ENCODE measurements at regions not wholly inside any gene's neighbourhood (a gene's known extent, or its start where the extent isn't known, plus 50 kb on each side); places are given as distances from the start of the nearest gene placed in this dataset.
A peak's percentile ranks its signal among the peaks of the same experiment; 100 is the strongest.

DNA sequence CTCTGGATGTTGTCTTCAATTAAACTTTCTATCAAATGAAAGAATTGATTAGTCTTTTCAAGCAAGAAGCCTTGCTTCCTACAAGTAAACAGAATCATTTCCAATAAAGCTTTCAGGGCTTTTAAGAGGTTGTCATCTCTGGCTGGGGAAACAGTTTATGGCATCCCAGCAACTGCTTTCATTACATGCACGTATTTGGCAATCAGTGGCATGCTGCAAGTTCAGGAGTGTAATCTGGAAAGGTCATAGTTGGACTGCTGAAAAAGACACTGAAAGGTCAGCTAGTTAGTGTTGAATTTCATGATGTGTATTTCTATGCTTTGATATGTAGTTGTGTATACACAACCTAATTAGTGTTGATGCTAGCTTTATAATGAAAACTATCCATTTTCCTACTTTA is 332.9 kb downstream of the DSC3 start:
- Mint-ChIP-seq H3K27ac (ENCODE audit: low read depth, unreplicated experiment) (no peak overlapping the region), H3K4me3 (ENCODE audit: unreplicated experiment) (no peak overlapping the region), H3K9me3 (ENCODE audit: unreplicated experiment) (no peaks in the 10 kb centered on the region), H3K36me3 (ENCODE audit: insufficient read depth, unreplicated experiment) (no peaks in the 10 kb centered on the region), H3K27me3 (ENCODE audit: insufficient read depth, unreplicated experiment) (peaks cover 29% of the 10 kb centered on the region), H3K4me1 (ENCODE audit: insufficient read depth, unreplicated experiment) (no peaks in the 10 kb centered on the region)
- no TSS peak for BruUV-seq (replicated peaks)
- TF ChIP-seq, protein P1, sequence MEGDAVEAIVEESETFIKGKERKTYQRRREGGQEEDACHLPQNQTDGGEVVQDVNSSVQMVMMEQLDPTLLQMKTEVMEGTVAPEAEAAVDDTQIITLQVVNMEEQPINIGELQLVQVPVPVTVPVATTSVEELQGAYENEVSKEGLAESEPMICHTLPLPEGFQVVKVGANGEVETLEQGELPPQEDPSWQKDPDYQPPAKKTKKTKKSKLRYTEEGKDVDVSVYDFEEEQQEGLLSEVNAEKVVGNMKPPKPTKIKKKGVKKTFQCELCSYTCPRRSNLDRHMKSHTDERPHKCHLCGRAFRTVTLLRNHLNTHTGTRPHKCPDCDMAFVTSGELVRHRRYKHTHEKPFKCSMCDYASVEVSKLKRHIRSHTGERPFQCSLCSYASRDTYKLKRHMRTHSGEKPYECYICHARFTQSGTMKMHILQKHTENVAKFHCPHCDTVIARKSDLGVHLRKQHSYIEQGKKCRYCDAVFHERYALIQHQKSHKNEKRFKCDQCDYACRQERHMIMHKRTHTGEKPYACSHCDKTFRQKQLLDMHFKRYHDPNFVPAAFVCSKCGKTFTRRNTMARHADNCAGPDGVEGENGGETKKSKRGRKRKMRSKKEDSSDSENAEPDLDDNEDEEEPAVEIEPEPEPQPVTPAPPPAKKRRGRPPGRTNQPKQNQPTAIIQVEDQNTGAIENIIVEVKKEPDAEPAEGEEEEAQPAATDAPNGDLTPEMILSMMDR (IDR thresholded peaks at IDR 0.05; ENCODE audit: unreplicated experiment), result no peak
- intact Hi-C loops (cut with micrococcal nuclease), result no loop called here
- ChIA-PET POLR2A (interaction anchor here (0.7 to 1.1 kb wide), 2 partner anchors 10 to 394 kb away, joined by 4 read pairs; no protein-coding TSS in a partner anchor), CTCF (no interaction called here)
- DNase-seq (ENCODE audit: unreplicated experiment), result peak; percentile 1

DNA sequence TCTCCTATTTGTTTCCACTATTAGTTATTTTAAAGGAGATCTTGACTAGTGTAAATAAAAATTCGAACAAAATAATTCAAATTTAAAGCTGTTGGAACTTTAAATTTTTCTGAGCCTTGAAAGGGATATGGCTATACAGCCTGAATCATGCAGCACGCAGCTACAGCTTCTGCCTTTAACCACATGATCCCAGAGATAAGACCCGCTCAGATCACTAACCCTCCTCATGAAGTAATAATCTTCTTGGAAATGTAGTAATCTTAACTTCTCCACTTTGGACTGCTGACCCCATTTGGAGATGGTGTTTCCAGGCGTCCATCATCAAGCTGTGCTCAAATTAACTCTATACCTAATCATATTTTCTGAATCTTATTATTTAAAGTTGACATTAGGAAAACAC is 336.6 kb downstream of the DSC3 start:
- DNase-seq (ENCODE audit: unreplicated experiment), result no peak
- no peaks in the 10 kb centered on the region for H3K9me3 Mint-ChIP-seq (ENCODE audit: unreplicated experiment)
- intact Hi-C loops (cut with micrococcal nuclease), result no loop called here
- H3K27ac Mint-ChIP-seq (ENCODE audit: low read depth, unreplicated experiment), result no peak overlapping the region
- no peak overlapping the region for H3K4me3 Mint-ChIP-seq (ENCODE audit: unreplicated experiment)
- CTCF ChIA-PET, result interaction anchor here (0.5 kb wide), 1 partner anchor 9 kb away, joined by 3 read pairs; no protein-coding TSS in a partner anchor
- BruUV-seq (replicated peaks), result no TSS peak
- TF ChIP-seq, protein P1 (IDR thresholded peaks at IDR 0.05; ENCODE audit: unreplicated experiment), result no peak
- POLR2A ChIA-PET, result no interaction called here
- no peaks in the 10 kb centered on the region for H3K4me1 Mint-ChIP-seq (ENCODE audit: insufficient read depth, unreplicated experiment)
- no peaks in the 10 kb centered on the region for H3K36me3 Mint-ChIP-seq (ENCODE audit: insufficient read depth, unreplicated experiment)
- H3K27me3 Mint-ChIP-seq (ENCODE audit: insufficient read depth, unreplicated experiment), result peaks cover 61% of the 10 kb centered on the region

DNA sequence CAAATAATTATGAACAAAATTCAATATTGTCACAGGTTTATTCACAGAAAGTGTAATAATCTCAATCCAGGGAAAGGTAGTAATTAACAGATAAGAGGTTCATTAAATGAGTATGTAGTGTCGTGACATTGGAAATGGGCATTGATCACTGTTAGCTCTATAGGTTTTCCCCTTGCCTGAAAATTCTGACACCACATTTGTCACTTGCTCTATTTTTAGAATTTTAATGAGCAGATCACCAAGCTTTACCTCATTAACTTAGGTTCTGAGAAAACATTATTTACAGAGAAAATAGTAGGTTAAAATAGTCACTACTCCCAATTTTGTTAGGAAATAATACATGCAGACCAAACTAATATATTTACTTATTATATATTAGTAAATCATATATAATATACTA is 344.0 kb downstream of the DSC3 start:
- H3K9me3 Mint-ChIP-seq (ENCODE audit: unreplicated experiment), result no peaks in the 10 kb centered on the region
- H3K36me3 Mint-ChIP-seq (ENCODE audit: insufficient read depth, unreplicated experiment), result no peaks in the 10 kb centered on the region
- intact Hi-C loops (cut with micrococcal nuclease), result no loop called here
- peaks cover 37% of the 10 kb centered on the region for H3K27me3 Mint-ChIP-seq (ENCODE audit: insufficient read depth, unreplicated experiment)
- no peak overlapping the region for H3K4me3 Mint-ChIP-seq (ENCODE audit: unreplicated experiment)
- no peak overlapping the region for H3K27ac Mint-ChIP-seq (ENCODE audit: low read depth, unreplicated experiment)
- no peaks in the 10 kb centered on the region for H3K4me1 Mint-ChIP-seq (ENCODE audit: insufficient read depth, unreplicated experiment)
- BruUV-seq (replicated peaks), result no TSS peak
- POLR2A ChIA-PET, result no interaction called here
- CTCF ChIA-PET, result no interaction called here
- no peak for DNase-seq (ENCODE audit: unreplicated experiment)
- TF ChIP-seq, protein P1 (IDR thresholded peaks at IDR 0.05; ENCODE audit: unreplicated experiment), result no peak

DNA sequence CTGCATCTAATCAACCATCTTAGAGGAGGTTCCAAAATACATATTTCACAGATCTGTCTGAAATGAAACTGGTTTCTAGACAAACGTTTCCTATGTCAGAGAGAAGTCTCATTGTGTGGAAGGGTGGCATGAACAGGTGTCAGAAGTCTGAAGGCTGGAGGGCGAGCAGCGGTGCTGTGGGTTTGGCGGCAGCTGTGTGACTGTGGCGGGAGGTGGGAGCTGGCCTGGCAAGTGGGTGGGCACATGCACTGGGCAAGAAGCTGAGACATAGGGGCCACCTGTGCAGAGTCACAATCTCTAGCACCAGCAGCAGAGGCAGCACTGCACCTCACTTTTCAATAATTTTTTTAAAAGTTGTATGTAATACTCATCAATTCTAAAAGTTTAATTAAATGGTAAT is 346.3 kb downstream of the DSC3 start:
- Mint-ChIP-seq H3K4me3 (ENCODE audit: unreplicated experiment) (no peak overlapping the region), H3K9me3 (ENCODE audit: unreplicated experiment) (no peaks in the 10 kb centered on the region), H3K27me3 (ENCODE audit: insufficient read depth, unreplicated experiment) (peaks cover 16% of the 10 kb centered on the region), H3K36me3 (ENCODE audit: insufficient read depth, unreplicated experiment) (no peaks in the 10 kb centered on the region), H3K27ac (ENCODE audit: low read depth, unreplicated experiment) (no peak overlapping the region), H3K4me1 (ENCODE audit: insufficient read depth, unreplicated experiment) (no peaks in the 10 kb centered on the region)
- intact Hi-C loops (cut with micrococcal nuclease), result no loop called here
- CTCF ChIA-PET, result no interaction called here
- TF ChIP-seq, protein P1 (IDR thresholded peaks at IDR 0.05; ENCODE audit: unreplicated experiment), result no peak
- no TSS peak for BruUV-seq (replicated peaks)
- DNase-seq (ENCODE audit: unreplicated experiment), result no peak
- POLR2A ChIA-PET, result no interaction called here

Measured in MCF 10A (cell line).